GM19240 (cell line): ENCODE measurements at regions not wholly inside any gene's neighbourhood (a gene's known extent, or its start where the extent isn't known, plus 50 kb on each side); places are given as distances from the start of the nearest gene placed in this dataset.
"Not testable (repeated sequence)": the region's sequence is repeated elsewhere in the genome, so short reads cannot be mapped to it uniquely, and the experiment has no call there.

Experiments used
- DNase-seq: peaks from one replicate; pipeline ENCODE4 v3.0.0; 2011; ENCODE audit warnings: low spot score; ENCODE audit not compliant: insufficient read length

DNA sequence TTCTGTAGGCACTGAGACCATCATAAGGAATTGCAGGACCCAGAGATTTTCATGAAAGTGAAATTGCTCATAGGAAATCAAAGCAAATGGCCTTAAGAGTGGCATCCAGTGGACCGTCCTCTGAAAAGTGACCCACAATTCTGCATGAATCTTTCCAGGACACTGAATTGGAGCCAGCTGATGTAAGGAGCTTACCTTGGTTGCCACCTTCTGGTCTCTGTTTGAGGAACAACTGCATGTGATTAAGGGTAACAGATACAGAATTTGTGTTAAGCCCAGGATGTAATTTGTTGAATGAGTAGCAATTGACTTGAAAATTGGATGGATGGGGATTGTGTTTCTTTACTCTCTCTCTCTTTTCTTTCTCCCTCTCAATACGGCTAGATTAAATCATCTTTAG is 49.9 kb upstream of the GAS1 start:
- DNase-seq, result no peak

DNA sequence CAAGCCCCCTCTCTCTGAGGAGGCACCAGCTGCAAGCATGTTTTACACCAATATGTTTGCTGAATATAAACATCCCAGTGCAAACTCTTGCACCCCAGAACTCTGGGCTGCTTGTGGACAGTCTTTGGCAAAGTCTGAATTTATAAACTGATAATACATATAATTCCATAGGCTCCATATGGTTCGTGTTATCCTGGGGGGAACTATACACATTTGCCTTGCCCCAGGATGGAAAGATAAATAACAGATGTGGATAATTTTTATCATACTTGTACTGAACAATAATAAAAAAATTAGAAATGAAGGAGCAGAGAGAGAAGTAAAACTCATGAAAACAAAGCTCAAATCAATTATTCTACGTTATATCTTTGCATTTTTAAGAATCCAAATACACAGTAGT is 50.6 kb upstream of the GAS1 start:
- no peak for DNase-seq

DNA sequence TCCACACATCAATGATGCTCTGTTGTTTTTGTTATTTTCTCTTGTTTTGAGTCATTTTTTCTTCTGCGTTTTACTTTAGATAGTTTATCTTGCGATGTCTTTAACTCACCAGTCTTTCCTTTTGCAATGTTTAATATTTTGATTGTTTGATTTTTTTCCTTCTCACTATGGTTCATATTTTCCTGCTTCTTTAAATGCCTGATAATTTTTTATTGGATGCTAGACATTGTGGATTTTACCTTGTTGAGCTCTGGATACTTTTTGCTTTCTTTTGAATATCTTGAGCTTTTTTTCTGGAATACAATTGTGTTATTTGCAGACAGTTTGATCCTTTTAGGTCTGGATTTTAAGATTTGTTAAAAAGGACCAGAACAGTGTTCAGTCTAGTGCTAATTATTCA is 55.2 kb upstream of the GAS1 start:
- DNase-seq, result no peak

DNA sequence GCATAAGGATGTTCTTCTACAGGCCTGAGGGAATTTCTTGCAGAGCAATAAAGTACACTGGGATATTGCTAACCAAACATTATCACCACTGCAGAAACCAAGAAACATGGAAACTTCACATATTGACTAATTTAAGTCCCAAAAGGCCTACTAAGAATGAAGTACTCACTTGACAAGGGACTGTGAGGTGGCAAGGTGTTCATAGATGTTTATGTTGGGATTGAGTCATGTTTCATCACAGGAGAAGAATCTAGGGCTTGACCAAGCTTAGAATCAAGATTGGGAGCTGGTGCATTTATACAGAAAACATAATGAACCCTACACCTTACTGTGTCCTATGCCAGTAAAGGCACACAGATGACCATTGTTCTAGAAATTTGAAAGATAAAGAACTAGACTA is 56.7 kb upstream of the GAS1 start:
- no peak for DNase-seq

DNA sequence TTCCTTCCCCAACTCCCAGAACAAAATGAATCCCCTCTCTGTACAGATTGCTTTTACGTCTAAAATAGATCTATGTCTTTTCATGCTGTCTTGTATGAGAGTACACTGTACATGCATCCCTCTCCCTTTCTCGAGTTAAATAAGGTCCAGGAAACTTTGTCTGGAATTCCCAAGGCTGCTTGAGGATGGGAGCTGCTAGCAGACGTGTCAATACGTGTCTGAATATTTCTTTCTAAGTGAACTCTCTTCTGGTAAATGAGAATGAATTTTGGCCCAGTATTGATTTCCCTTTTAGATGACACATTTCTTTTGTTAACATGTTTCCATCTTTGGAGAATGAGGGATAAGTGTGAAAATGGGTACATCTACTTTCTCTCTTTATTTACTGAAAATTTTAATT is 59.6 kb upstream of the GAS1 start:
- no peak for DNase-seq

DNA sequence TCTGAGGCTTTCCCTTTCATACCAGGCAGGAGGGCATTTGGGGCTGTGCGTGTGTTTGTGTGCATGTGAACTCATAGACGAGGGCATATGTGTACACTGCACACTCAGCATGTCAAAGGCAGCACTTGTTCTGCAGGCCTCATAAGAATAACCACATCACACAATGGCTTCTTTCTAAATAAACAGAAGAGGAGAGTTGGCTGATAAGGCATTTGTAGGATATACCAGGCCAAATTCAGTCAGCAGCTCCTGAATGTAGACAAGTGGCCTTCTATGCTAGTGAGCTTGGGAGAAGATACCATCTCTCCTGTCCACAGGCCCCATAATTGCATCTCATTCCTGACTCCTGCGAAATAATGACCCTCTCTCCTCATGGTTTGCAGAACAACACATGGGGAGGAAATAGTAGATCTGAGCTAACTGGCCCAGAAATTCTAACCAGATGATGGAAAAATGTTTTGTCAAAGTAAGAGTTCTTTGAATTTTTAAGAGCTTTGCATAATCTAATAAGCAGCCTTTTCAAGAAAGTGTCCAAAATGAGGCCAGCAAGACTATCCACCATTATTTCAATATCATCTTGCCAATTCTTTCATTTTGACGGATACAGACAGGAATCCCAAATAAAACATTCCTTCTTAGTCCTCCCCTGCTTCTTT is 60.5 kb upstream of the GAS1 start:
- DNase-seq, result no peak

DNA sequence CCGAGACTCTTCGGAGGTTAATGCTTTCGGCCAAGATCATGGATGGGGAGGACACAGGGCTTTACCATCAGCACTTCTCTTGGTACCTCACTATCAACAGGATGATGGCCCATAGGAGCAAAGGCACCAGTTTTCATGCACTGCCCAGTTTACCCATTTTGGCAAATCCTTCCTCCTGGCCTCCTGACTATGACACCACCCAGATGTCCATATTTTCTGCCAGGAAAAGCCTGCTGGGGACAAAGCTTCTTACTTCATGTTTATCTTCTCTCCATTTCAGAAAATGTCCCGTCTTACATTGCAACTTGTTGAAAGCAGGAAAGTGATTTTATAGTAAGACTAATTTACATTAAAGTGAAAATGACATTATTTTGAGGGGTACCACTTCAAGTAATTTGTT is 61.4 kb upstream of the GAS1 start:
- no peak for DNase-seq

DNA sequence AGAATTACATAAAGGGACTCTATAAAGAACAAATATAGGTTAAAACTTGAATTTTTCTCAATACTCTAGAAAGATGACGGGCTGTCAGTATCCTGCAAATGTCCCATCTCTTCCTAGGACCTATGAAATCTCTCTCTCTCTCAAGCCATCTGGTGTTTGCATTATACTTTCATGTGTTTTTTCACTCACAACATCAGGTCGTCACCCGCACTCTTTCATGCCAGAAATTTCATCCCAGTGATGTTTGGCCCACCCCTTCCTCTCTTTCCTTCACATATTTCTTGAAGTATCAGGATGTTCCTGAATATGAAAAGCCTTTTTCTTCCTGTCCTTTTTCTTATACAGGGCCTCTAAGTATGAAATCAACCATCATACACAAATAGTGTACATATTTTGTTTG is 63.3 kb upstream of the GAS1 start:
- DNase-seq, result no peak

DNA sequence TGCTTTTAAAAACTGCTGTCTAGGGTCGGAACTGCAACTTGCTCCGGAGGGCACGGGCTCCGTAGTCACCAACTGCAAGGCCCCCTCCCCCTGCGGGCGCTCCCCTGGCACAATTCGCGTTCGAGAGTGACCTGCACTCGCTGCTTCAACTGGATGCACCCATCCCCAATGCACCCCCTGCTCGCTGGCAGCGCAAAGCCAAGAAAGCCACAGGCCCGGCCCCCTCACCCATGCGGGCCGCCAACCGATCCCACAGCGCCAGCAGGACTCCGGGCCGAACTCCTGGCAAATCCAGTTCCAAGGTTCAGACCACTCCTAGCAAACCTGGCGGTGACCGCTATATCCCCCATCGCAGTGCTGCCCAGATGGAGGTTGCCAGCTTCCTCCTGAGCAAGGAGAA is 64.2 kb upstream of the GAS1 start:
- no peak for DNase-seq

DNA sequence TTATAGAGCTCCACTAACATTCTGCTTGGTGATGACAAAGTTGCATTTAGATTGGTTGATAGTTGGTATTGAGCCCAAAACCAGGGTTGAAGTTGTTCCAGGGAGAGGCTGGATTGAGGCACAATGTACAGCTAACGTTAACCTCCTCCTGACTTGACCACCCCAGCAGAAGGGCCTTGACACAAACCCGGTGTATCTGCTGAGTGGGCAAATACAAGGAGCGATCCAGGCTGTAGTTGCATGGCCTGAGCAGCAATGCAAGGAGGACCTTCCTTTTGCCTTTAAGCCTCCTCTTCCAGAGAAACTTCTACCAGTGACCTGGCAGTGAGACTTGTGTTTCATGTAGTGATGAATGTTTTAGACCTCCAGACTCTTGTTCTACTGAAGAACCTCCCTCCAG is 66.2 kb upstream of the GAS1 start:
- DNase-seq, result no peak

DNA sequence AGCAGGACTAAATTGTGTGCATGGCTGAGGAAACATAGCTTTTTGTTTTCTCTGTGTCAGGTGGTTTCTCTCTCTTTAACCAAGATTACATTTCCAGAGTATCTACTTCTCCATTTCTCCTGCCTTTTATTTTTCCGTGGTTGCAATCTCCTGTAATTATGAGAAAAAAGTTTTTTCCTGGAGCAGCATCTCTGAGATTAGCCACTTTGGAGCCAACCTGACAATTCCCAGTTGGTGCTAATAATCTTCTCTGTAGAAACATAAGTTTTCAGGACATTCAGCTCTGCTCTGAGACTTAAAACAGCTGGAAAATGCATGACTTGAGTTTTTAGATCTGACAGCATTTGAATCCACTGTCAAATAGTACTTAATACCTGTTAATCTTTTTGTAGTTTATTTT is 67.1 kb upstream of the GAS1 start:
- no peak for DNase-seq

DNA sequence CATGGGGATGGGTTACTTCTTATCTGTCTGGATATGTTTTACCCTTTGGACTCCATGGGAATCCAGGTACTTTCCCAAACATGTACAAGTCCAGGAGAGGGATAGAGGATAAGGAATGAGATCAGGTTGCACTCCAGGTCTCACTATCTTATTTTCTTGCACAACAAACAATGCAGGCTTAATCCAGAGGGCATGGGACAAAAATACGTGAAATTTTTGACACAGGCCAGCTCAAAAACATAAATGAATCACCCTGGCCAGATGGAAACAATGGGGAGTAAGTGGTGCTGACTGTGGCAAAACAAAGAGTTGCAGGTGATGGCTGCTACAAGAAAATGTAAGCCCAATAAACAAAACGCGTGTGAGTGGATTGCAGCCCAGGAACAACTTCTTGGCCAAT is 69.4 kb upstream of the GAS1 start:
- DNase-seq, result no peak

DNA sequence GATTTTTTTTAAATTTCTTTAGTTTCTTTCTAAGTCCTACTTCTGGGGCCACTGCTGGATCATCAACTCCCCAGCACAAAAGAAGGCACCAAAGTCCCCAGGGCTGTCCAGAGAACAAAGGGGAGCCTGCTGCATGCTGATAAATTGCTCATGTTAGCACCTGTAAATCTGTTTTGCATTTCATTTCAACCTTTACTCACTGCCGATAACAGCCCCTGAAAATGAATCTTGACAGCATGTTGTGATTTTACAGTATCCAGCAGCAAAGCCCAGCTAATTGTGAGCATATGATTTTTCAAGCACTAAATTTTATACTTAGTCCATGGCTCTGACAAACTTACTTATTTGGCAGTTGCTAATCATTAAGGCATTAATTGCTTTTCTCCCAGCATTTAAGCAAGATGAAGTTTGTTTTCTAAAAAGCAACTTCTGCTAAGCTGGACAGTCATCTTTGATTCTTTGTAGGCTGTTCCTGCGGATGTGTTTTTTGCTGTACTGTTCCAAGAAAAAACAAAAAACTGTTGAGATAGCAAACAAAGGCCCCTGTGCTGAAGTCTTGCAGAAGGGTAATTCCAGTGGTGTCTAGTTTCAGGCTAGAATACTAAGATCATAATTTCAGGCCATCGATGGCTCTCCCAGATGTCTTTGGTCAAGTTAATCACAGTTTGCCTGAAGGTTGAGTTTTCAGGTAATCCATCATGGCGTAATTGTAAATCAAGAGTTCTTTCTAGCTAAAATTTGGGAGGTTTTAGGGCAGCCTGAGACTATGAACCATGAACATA is 73.1 kb upstream of the GAS1 start:
- DNase-seq, result no peak

DNA sequence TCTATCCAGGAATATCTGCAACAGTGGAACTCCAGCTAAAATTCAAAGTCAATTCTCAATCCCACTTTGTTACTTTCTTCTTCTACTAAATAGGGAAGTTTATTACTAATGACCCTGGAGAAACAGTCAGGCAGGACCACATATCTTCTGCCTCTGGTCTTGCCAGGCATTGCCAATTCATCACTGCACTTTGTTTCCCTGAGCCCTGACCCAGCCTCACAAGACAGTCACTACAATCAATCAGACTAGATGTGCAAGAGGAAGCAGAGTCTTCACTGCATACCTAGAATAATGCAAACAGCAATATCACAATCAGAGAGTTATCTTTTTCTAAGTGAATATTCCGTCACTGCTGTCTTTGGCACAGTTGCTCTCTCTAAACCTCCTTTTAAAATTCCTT is 74.9 kb upstream of the GAS1 start:
- no peak for DNase-seq

DNA sequence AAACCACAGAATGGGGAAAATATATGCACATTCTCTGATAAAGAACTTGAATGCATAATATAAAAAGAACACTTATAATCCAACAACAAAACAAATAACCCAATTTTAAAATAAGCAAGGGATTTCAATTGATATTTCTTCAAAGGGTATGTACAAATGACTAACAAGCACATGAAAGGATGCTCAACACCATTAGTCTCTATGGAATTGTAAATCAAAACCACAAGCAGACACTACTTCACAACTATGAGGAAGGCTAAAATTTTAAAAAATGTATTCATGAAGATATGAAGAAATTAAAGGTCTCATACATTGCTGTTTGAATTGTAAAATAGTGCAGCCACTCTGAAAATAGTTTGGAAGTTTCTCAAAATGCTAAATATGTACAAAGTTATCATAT is 78.9 kb upstream of the GAS1 start:
- DNase-seq, result no peak

DNA sequence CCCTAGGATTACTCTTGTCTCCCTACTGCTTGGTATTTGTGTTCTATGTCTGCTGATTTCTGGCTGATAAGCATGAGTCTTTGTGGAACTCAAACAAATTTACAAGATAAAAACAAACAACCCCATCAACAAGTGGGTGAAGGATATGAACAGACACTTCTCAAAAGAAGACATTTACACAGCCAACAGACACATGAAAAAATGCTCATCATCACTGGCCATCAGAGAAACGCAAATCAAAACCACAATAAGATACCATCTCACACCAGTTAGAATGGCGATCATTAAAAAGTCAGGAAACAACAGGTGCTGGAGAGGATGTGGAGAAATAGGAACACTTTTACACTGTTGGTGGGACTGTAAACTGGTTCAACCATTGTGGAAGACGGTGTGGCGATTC is 81.5 kb upstream of the GAS1 start:
- not testable (repeated sequence) for DNase-seq

DNA sequence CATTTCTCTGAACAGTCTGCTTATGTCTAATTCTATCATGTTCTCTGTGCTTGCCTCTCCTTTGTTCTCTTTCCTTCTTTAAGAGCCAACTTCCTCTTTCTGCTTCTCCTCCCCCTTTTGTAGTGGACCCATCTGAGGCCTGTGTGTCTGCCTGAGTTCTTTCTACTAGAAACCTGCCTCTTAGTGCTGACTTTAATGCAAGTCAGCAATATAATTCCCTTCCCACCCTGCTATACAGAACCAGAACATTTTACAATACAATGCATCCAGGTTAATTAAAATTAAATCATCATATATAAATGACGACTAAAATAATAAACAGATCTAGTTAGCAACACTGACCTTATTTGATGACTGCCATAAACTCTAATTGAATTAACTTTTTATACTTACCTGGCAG is 82.6 kb upstream of the GAS1 start:
- DNase-seq, result no peak

DNA sequence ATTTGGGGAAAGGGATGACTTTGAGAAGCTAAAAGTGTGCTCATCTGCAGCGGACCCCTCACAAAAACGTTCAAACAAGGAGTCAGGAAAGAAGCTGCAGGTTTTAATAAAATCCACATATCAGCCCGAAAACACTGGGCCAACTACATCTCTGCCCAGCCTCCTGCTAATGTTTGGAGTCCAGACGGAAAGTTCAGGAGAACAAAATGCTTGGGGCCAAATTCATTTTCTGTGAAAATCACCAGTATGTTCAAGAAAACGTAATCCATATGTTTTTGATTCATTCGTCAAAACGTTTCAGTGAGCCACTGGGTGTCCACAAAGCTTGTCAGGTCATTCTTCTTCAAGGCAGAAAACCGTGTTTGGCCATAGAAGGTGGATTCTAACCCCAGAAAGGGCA is 87.5 kb upstream of the GAS1 start:
- DNase-seq, result no peak

DNA sequence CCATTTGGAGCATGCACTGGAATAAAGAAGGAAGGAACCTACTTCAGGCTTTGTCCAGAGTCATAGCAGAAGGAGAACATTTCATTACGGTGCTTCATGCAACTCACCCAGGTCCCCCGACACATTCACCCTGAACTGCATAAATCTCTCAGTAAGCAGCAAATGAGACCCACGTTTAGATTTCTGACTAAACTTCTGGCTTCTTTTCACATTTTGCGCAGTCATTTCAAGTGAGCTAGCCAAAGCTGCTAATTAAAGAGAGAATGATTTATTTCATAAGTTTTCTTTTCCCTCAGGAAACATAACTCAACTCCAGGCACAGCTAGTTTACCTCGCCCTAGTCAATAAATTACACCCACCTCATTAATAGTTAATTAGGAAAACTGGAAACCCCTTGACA is 88.6 kb upstream of the GAS1 start:
- no peak for DNase-seq

DNA sequence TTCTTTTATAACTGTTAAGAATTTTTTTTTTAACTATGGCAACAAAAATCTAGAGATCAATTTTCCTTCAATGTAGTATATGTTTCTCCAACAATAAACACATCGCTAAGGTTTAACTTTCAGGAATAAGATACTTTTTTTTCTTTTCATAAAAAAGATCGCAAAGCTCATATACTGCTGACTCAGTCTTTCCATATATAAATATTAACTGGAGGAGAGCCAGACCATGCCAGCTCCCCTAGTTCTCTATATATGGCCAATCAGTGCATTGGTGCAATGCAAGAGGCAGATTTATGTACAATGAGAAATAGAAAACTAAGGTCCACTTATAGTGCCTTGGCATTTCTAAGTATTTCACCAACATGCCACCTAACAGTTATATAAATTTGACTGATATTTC is 89.2 kb upstream of the GAS1 start:
- no peak for DNase-seq

DNA sequence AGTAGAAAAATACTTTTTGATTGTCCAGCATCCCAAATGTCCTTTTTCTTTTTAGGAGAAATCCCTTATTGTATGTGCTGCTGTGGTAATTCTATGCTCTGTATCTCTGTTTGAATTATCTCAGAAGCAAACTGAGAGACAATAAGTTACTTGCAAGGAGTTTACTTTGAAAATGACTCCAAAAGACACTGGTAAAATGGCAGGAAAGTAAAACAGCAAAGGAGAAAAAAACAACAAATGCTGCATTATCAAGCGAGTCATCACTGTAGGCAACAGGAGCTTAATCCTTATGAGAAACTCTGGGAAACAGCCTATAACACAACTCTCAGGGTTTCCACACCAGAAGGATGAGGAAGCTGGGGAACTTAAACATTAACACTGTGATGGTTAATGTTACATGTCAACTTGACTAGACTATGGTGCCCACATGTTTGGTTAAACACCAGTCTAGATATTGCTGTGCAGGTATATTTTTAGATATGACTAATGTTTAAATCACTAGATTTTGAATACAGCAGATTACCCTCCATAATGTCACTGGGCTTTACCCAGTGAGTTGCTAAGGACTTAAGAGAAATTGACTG is 92.6 kb upstream of the GAS1 start:
- DNase-seq, result no peak

DNA sequence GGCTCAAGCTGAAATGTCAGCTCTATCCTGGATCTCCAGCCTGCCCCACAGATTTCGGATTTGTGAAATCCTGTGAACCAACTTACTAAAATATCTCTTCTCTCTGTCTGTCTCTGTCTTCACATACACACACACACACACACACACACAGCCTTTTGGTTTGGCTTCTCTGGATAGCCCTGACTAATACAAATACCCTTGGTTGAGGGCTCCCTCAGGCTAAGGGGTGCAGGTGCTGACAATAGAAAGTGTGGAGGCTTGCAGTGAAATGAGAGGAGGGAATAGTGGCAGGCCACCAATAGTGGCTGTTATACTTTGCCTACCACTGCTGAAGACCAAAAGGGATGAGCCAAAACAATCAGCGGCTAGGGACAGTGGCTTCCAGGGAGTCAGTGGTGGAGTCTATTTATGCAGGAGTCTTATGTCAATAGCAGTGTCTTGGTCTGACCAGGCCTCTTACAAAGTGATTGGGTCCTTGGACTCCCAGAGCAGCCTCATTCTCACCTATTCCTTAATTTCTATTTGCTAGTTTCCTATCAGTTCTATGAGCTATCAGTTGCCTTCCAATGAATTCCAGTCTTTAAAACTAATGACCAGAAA is 93.2 kb upstream of the GAS1 start:
- no peak for DNase-seq
